ENCODE measurements at regions not wholly inside any gene's neighbourhood (a gene's known extent, or its start where the extent isn't known, plus 50 kb on each side); places are given as distances from the start of the nearest gene placed in this dataset.

- H3K4me1 ChIP-seq = no peaks in the 10 kb centered on the region
- TF ChIP-seq CTCF (IDR thresholded peaks at IDR 0.05) = no peak
- no peak overlapping the region for H3K27ac ChIP-seq
- no peaks in the 10 kb centered on the region for H3K27me3 ChIP-seq
- no peaks in the 10 kb centered on the region for H3K9me3 ChIP-seq
- H3K4me3 ChIP-seq = no peak overlapping the region
- no peaks in the 10 kb centered on the region for H3K36me3 ChIP-seq
- H3K9ac ChIP-seq (ENCODE audit: low read depth in 2 of 2, low read length in 2 of 2) = no peak overlapping the region
- no peak for DNase-seq
- intact Hi-C loops (cut with DNase I) = no loop called here
Observed at GRCh38 chr5:74098456-74098855, 472.5 kb downstream of the ARHGEF28 start.

- Histone ChIP-seq H3K4me1 (no peaks in the 10 kb centered on the region), H3K4me3 (no peak overlapping the region), H3K27ac (no peak overlapping the region), H3K9ac (ENCODE audit: low read depth in 2 of 2, low read length in 2 of 2) (no peak overlapping the region), H3K27me3 (no peaks in the 10 kb centered on the region), H3K36me3 (no peaks in the 10 kb centered on the region), H3K9me3 (no peaks in the 10 kb centered on the region)
- no peak for TF ChIP-seq CTCF (IDR thresholded peaks at IDR 0.05)
- intact Hi-C loops (cut with DNase I) = no loop called here
- DNase-seq = no peak
Observed at GRCh38 chr5:74096325-74096724, 470.3 kb downstream of the ARHGEF28 start.

GRCh38 chr5:74095871-74096270 lies 469.9 kb downstream of the ARHGEF28 start:
- intact Hi-C loops (cut with DNase I) = no loop called here
- no peak for TF ChIP-seq CTCF (IDR thresholded peaks at IDR 0.05)

GRCh38 chr5:74094782-74095108 lies 468.7 kb downstream of the ARHGEF28 start:
- H3K4me3 ChIP-seq = no peak overlapping the region
- no peaks in the 10 kb centered on the region for H3K4me1 ChIP-seq
- H3K9me3 ChIP-seq = no peaks in the 10 kb centered on the region
- intact Hi-C loops (cut with DNase I) = no loop called here
- H3K9ac ChIP-seq (ENCODE audit: low read depth in 2 of 2, low read length in 2 of 2) = no peak overlapping the region
- no peak for DNase-seq
- no peaks in the 10 kb centered on the region for H3K36me3 ChIP-seq
- H3K27me3 ChIP-seq = no peaks in the 10 kb centered on the region
- H3K27ac ChIP-seq = no peak overlapping the region
- no peak for TF ChIP-seq CTCF (IDR thresholded peaks at IDR 0.05)

More at GRCh38 chr5:74095871-74096270, 469.9 kb downstream of the ARHGEF28 start:
- no peaks in the 10 kb centered on the region for H3K27me3 ChIP-seq
- no peak overlapping the region for H3K4me3 ChIP-seq
- no peaks in the 10 kb centered on the region for H3K4me1 ChIP-seq
- no peak overlapping the region for H3K27ac ChIP-seq
- no peak for DNase-seq
- no peaks in the 10 kb centered on the region for H3K9me3 ChIP-seq
- H3K36me3 ChIP-seq = no peaks in the 10 kb centered on the region
- H3K9ac ChIP-seq (ENCODE audit: low read depth in 2 of 2, low read length in 2 of 2) = no peak overlapping the region

GRCh38 chr5:74094096-74094781 lies 468.2 kb downstream of the ARHGEF28 start:
- no peak overlapping the region for H3K9ac ChIP-seq (ENCODE audit: low read depth in 2 of 2, low read length in 2 of 2)

More at GRCh38 chr5:74094096-74094781, 468.2 kb downstream of the ARHGEF28 start:
- TF ChIP-seq CTCF (IDR thresholded peaks at IDR 0.05) = no peak
- no peak for DNase-seq
- Histone ChIP-seq H3K27me3 (no peaks in the 10 kb centered on the region), H3K36me3 (no peaks in the 10 kb centered on the region), H3K9me3 (no peaks in the 10 kb centered on the region), H3K4me1 (no peaks in the 10 kb centered on the region), H3K27ac (no peak overlapping the region), H3K4me3 (no peak overlapping the region)
- intact Hi-C loops (cut with DNase I) = no loop called here

Data from colonic mucosa (tissue), 4 donors.